ENCODE measurements at regions not wholly inside any gene's neighbourhood (a gene's known extent, or its start where the extent isn't known, plus 50 kb on each side); places are given as distances from the start of the nearest gene placed in this dataset.
"Not testable (repeated sequence)": the region's sequence is repeated elsewhere in the genome, so short reads cannot be mapped to it uniquely, and the experiment has no call there.

GRCh38 chr3:162978136-162978535, 1481.5 kb downstream of the OTOL1 start:
- H3K4me3 ChIP-seq (ENCODE audit: low read length): no peak overlapping the region
- no peak for TF ChIP-seq CTCF (conservative IDR thresholded peaks at IDR 0.05; ENCODE audit: low read depth, low read length)
- DNase-seq (ENCODE audit: low read depth): no peak

GRCh38 chr3:162984746-162985145, 1488.1 kb downstream of the OTOL1 start:
- TF ChIP-seq CTCF (conservative IDR thresholded peaks at IDR 0.05; ENCODE audit: low read depth, low read length): no peak
- H3K4me3 ChIP-seq (ENCODE audit: low read length): no peak overlapping the region
- no peak for DNase-seq (ENCODE audit: low read depth)

- not testable (repeated sequence) for DNase-seq (ENCODE audit: low read depth); H3K4me3 ChIP-seq (ENCODE audit: low read length)
Observed at GRCh38 chr3:162987085-162987794, 1490.6 kb downstream of the OTOL1 start.

- no peak overlapping the region for H3K4me3 ChIP-seq (ENCODE audit: low read length)
- DNase-seq (ENCODE audit: low read depth): no peak
- no peak for TF ChIP-seq CTCF (conservative IDR thresholded peaks at IDR 0.05; ENCODE audit: low read depth, low read length)
Observed at GRCh38 chr3:162992741-162993140, 1496.1 kb downstream of the OTOL1 start.

GRCh38 chr3:162994165-162994564, 1497.6 kb downstream of the OTOL1 start:
- no peak for TF ChIP-seq CTCF (conservative IDR thresholded peaks at IDR 0.05; ENCODE audit: low read depth, low read length)
- DNase-seq (ENCODE audit: low read depth): no peak
- no peak overlapping the region for H3K4me3 ChIP-seq (ENCODE audit: low read length)

GRCh38 chr3:162996368-162996767, 1499.8 kb downstream of the OTOL1 start:
- no peak for TF ChIP-seq CTCF (conservative IDR thresholded peaks at IDR 0.05; ENCODE audit: low read depth, low read length)
- no peak overlapping the region for H3K4me3 ChIP-seq (ENCODE audit: low read length)
- DNase-seq (ENCODE audit: low read depth): no peak

GRCh38 chr3:162998205-162998604, 1501.6 kb downstream of the OTOL1 start:
- H3K4me3 ChIP-seq (ENCODE audit: low read length): no peak overlapping the region
- no peak for DNase-seq (ENCODE audit: low read depth)
- TF ChIP-seq CTCF (conservative IDR thresholded peaks at IDR 0.05; ENCODE audit: low read depth, low read length): no peak
